ENCODE measurements at regions not wholly inside any gene's neighbourhood (a gene's known extent, or its start where the extent isn't known, plus 50 kb on each side); places are given as distances from the start of the nearest gene placed in this dataset.
A peak's percentile ranks its signal among the peaks of the same experiment; 100 is the strongest.
"Not testable (repeated sequence)": the region's sequence is repeated elsewhere in the genome, so short reads cannot be mapped to it uniquely, and the experiment has no call there.

- DNase-seq (ENCODE audit: low read depth in 2 of 2): peak; percentile 22 to 37
Measured at GRCh38 chr10:33900596-33900995, 566.1 kb upstream of the NRP1 start.

- peak; percentile 73 to 89 for DNase-seq (ENCODE audit: low read depth in 2 of 2)
Measured at GRCh38 chr10:33899578-33900531, 565.4 kb upstream of the NRP1 start.

DNA sequence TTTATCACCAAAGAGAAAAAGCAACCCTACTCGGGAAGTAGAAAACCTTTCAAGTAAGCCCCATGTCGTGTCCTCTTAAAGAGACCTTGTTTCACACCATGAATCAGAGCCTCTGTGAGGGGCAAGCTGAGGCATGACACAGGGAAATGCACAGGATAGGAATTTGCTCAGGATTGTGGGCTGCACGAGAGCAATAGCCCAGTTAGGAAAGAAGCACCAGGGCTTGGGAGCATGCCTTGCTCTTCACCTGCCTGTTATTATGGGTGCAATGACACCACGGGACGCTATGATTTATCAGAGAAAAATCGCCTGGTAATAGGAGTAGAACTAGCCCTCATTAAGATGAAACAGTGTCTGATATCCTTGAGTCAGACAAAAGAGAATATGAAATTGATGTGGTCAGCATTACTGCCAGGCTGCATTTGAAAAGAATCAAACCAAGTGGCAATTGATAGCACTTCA lies 562.9 kb upstream of the NRP1 start:
- no peak for DNase-seq (ENCODE audit: low read depth in 2 of 2)

DNA sequence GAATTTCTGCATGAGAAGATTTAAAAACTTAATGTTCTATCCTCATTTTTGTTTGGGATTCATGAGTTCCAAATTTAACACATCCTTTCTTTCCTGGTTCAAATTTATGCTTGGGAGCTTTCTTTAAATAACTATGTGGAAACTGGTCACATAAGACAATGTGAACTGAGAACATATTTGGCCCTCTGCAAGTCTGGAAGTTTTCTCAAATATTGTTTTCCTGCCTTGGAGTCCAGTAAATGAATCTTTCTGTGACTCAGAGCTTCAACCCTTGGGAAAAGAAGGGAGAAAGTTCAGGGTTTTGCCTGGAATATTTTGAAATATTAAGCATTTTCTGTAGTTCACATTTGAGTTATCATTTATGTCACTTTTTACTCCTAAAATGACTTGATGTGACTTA lies 559.0 kb upstream of the NRP1 start:
- no peak for DNase-seq (ENCODE audit: low read depth in 2 of 2)

- DNase-seq (ENCODE audit: low read depth in 2 of 2): no peak
Measured at GRCh38 chr10:33889371-33889770, 554.9 kb upstream of the NRP1 start.

- no peak for DNase-seq (ENCODE audit: low read depth in 2 of 2)
Measured at GRCh38 chr10:33887188-33887587, 552.7 kb upstream of the NRP1 start.

DNA sequence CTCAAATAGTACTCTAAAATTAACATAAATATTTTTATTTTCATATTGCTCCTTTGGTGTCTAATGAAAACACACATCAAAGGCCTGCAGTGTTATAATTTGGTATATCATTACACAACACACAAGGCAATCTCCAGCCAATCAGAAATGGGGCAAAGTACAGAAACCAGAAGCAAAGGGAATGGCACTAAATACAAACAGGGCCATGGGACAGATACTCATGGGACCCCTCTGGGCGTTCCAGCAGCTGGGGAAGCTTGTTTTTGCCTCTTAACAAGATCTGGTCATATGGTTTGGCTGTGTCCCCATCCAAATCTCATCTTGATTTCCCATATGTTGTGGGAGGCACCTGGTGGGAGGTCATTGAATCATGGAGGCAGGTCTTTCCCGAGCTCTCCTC lies 551.8 kb upstream of the NRP1 start:
- no peak for DNase-seq (ENCODE audit: low read depth in 2 of 2)

DNA sequence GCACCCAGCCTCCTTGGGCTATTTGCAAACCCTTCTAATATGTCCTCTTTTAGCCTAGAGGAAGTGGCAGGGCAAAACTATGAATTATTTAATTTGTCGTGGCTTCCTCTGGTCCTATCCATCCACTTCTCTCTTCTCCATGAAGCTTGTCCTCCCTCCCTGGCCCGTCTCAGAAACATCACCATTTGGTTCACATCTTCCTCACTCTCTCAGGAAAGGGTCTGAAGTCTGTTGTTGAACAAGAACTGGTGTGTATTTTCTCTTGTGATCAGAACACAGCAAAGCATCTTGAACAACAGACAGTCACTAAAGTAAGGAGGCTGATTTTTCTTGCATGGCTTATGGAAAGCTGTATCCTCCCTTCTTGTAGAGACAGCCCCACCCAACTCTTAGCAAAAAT lies 550.1 kb upstream of the NRP1 start:
- DNase-seq (ENCODE audit: low read depth in 2 of 2): no peak

- no peak for DNase-seq (ENCODE audit: low read depth in 2 of 2)
Measured at GRCh38 chr10:33883881-33884280, 549.4 kb upstream of the NRP1 start.

- DNase-seq (ENCODE audit: low read depth in 2 of 2): no peak
Measured at GRCh38 chr10:33882996-33883395, 548.5 kb upstream of the NRP1 start.

GRCh38 chr10:33880291-33880690 lies 545.8 kb upstream of the NRP1 start:
- no peak for DNase-seq (ENCODE audit: low read depth in 2 of 2)

DNA sequence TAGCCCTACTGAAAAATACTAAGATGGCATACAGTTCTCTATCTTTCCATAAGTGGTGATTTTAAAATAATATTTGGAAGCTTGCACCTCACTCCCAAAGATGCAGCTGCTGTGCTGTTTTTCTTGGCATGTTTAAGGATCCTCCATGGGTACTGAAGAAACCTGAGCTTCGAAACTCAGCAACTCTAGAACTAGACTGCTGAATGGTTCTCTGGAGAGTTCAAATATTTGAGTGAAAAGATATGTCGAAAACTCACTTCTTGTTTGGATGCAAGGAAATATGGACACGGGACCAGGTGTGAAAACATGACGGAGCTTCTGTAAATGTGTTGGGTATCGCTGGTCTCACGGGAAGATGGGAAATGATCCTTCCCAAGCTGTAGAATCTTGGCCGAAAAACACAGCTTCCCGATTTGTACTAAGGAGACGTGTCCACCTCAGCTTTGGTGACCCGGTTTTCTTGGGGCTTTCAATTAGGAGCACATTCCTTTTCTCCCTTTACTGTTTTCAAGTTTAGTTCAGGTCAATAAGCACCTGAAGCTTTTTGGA lies 543.8 kb upstream of the NRP1 start:
- no peak for DNase-seq (ENCODE audit: low read depth in 2 of 2)

DNA sequence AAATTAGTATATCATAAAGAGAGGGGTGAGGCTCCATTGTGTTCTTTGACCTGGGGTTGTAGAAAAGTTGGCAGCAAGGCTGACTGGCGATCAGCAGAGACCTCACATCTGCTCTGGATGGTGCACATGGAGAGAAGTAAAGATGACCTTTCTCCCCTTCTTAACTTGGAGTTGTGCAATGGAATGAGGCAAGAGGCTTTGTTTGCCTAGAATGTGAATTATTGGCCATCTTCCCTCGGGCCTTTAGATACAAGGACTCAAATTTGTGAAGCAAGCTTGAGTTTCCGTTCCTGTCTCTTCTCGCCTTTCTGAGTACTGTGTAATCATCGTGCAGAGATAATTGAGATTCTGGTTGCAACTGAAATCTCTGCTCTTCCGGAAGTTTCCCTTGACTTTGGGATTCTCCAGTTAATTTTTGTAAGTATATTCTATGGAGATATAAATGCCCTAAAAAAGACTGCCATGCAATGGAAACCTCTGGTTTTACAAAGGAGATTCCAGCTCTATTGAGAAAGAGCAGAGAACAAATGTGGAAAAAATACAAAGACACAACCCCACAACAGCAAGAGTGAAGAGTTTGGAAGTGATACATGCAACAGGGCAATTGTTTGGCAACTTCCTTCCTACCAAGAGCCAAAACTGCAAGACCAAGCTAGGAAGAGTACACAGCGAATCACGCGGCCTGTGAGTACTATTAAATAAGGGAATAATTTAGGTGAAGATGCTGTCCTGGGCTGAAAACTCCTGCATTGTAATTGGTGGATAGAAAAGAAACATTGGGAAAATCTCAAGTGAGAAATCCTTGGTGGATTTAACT lies 542.3 kb upstream of the NRP1 start:
- no peak for DNase-seq (ENCODE audit: low read depth in 2 of 2)

- no peak for DNase-seq (ENCODE audit: low read depth in 2 of 2)
Measured at GRCh38 chr10:33875924-33876583, 541.6 kb upstream of the NRP1 start.

GRCh38 chr10:33871061-33871956 lies 536.8 kb upstream of the NRP1 start:
- DNase-seq (ENCODE audit: low read depth in 2 of 2): no peak

GRCh38 chr10:33869481-33869880 lies 535.0 kb upstream of the NRP1 start:
- DNase-seq (ENCODE audit: low read depth in 2 of 2): no peak

GRCh38 chr10:33869028-33869427 lies 534.6 kb upstream of the NRP1 start:
- DNase-seq (ENCODE audit: low read depth in 2 of 2): no peak

DNA sequence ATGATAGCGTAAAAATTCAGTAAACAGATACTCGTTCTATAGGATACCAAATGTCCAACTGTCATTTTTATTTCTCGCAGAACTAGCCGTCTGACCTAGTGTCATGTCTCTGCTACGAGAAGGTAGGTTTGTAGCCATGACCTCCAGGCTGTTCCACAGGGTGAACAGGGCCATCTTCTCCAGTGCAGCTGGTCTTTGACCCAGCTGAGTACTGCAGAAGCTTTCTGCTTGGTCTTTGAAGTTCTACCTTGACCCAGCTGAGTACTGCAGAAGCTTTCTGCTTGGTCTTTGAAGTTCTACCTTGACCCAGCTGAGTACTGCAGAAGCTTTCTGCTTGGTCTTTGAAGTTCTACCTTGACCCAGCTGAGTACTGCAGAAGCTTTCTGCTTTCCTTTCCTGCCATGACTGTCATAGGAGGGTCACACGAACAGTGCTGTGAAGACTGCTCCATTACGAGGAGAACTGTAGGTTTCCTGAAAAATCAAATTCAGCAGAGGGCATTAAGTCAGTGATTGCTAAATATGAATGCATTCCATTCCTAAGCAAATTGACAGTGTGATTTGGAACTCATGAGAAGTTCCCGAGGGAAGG lies 532.8 kb upstream of the NRP1 start:
- DNase-seq (ENCODE audit: low read depth in 2 of 2): not testable (repeated sequence)

- no peak for DNase-seq (ENCODE audit: low read depth in 2 of 2)
Measured at GRCh38 chr10:33863352-33863751, 528.9 kb upstream of the NRP1 start.

DNA sequence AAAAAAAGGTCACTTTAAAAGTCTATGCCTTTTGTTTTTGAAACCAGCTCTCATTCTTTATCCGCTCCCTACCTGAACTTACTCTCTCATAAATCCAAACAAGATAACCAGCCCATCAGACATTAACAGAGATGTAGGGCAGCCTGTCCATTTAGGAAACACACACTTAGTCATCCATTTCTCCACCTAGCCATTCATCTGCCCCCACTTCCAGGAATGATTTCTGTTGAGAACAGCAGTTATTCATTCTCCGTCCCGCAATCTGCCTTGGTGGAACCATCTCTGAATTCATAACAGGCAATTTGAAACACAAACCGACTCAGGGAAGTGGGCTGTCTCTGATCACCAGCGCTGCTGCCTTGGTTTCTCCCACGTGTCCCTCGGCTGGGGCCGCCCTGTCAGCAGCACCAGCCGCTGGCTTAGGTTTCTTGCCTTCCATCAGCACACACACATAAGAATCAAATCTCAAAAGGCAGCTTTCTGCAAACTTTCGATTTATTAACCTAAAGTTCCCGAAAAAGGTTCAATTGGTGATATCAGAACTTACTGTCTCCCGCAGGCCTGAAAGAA lies 528.2 kb upstream of the NRP1 start:
- DNase-seq (ENCODE audit: low read depth in 2 of 2): no peak
